ENCODE measurements at regions not wholly inside any gene's neighbourhood (a gene's known extent, or its start where the extent isn't known, plus 50 kb on each side); places are given as distances from the start of the nearest gene placed in this dataset.
A peak's percentile ranks its signal among the peaks of the same experiment; 100 is the strongest.

GRCh38 chr20:50242548-50242862 is 51.9 kb downstream of the CEBPB start:
- no peak for TF ChIP-seq CTCF (IDR thresholded peaks at IDR 0.05)
- 58 to 62% methylated on average over 6 of the region's 6 CpGs for WGBS, 2 donors
- H3K4me1 ChIP-seq, result peaks cover 0 to 6% (median 4%) of the 10 kb centered on the region in 3 donors
- no peaks in the 10 kb centered on the region for H3K36me3 ChIP-seq
- H3K27me3 ChIP-seq, result no peaks in the 10 kb centered on the region
- H3K4me3 ChIP-seq, result no peak overlapping the region
- intact Hi-C loops (cut with DNase I), result no loop called here
- FAIRE-seq, result no peak
- ATAC-seq, result no peak
- H3K9me3 ChIP-seq, result no peaks in the 10 kb centered on the region
- H3K27ac ChIP-seq, result peak overlapping the region; percentile 51 to 83 (median 74)
- DNase-seq, result peak in 1 of 6 donors; percentile 18

- TF ChIP-seq CTCF (IDR thresholded peaks at IDR 0.05), result no peak
- Histone ChIP-seq H3K27ac (peak overlapping the region; percentile 51 to 83 (median 74)), H3K4me1 (peaks cover 0 to 8% (median 4%) of the 10 kb centered on the region in 3 donors), H3K27me3 (no peaks in the 10 kb centered on the region), H3K4me3 (no peak overlapping the region), H3K9me3 (no peaks in the 10 kb centered on the region), H3K36me3 (no peaks in the 10 kb centered on the region)
- ATAC-seq, result peak; percentile 73 to 85 (median 80)
- peak; percentile 53 to 89 (median 80) for DNase-seq
- 41% methylated on average over 25 to 27 of the region's 27 CpGs for WGBS, 2 donors
- no peak for FAIRE-seq
- intact Hi-C loops (cut with DNase I), result no loop called here
These were observed 52.4 kb downstream of the CEBPB start for GRCh38 chr20:50242863-50243609.

- FAIRE-seq, result no peak
- DNase-seq, result peak in 1 of 6 donors; percentile 22
- Histone ChIP-seq H3K4me1 (peaks cover 0 to 9% (median 4%) of the 10 kb centered on the region in 3 donors), H3K9me3 (no peaks in the 10 kb centered on the region), H3K4me3 (no peak overlapping the region), H3K27ac (peak overlapping the region in 3 of 4 donors; percentile 51 to 83 (median 76)), H3K27me3 (no peaks in the 10 kb centered on the region), H3K36me3 (no peaks in the 10 kb centered on the region)
- intact Hi-C loops (cut with DNase I), result no loop called here
- TF ChIP-seq CTCF (IDR thresholded peaks at IDR 0.05), result no peak
- WGBS, 2 donors, result 73 to 75% methylated on average over 15 of the region's 15 CpGs
- no peak for ATAC-seq
These were observed 53.2 kb downstream of the CEBPB start for GRCh38 chr20:50243610-50244351.

- Histone ChIP-seq H3K4me1 (peaks cover 0 to 9% (median 4%) of the 10 kb centered on the region in 3 donors), H3K4me3 (no peak overlapping the region), H3K9me3 (no peaks in the 10 kb centered on the region), H3K36me3 (no peaks in the 10 kb centered on the region), H3K27ac (peak overlapping the region; percentile 31 to 83 (median 60)), H3K27me3 (no peaks in the 10 kb centered on the region)
- ATAC-seq (peak; percentile 44 to 59 (median 50)), FAIRE-seq (no peak), DNase-seq (peak in 3 of 6 donors; percentile 31 to 67 (median 65))
- intact Hi-C loops (cut with DNase I), result no loop called here
- 40 to 45% methylated on average over 9 of the region's 9 CpGs for WGBS, 2 donors
- TF ChIP-seq CTCF (IDR thresholded peaks at IDR 0.05), result no peak
These were observed 53.9 kb downstream of the CEBPB start for GRCh38 chr20:50244352-50245149.

Data from pancreas (tissue), 10 donors.